Type B pancreatic cell (in vitro differentiated cells): ENCODE measurements at regions not wholly inside any gene's neighbourhood (a gene's known extent, or its start where the extent isn't known, plus 50 kb on each side); places are given as distances from the start of the nearest gene placed in this dataset.

Source experiments
- DNase-seq: peaks from one replicate; pipeline ENCODE4 v3.0.0; 2021; ENCODE audit warnings: mixed read lengths; ENCODE audit not compliant: unreplicated experiment; ENCODE audit errors: extremely low spot score
- H3K27ac Mint-ChIP-seq: 2 replicates; pipeline ENCODE4 v1.8.0; 2021; ENCODE audit warnings: mild to moderate bottlenecking, mixed read lengths
- H3K27me3 Mint-ChIP-seq: 2 replicates; pipeline ENCODE4 v1.8.0; 2021; ENCODE audit warnings: mixed read lengths
- H3K36me3 Mint-ChIP-seq: 2 replicates; pipeline ENCODE4 v1.8.0; 2021; ENCODE audit warnings: mixed read lengths
- H3K4me1 Mint-ChIP-seq: one replicate; pipeline ENCODE4 v1.8.0; 2021; ENCODE audit warnings: mixed read lengths; ENCODE audit not compliant: unreplicated experiment
- H3K4me3 Mint-ChIP-seq: 2 replicates; pipeline ENCODE4 v1.8.0; 2021; ENCODE audit warnings: mild to moderate bottlenecking, mixed read lengths
- H3K9me3 Mint-ChIP-seq: 2 replicates; pipeline ENCODE4 v1.8.0; 2021; ENCODE audit warnings: mixed read lengths
- TF ChIP-seq, protein P1 (sequence below): fragments of 200-600 bp; sonication (generic); conservative IDR thresholded peaks from 2 replicates; pipeline ENCODE4 v1.5.0; 2021; ENCODE audit warnings: antibody characterized with exemption, mild to moderate bottlenecking

DNA sequence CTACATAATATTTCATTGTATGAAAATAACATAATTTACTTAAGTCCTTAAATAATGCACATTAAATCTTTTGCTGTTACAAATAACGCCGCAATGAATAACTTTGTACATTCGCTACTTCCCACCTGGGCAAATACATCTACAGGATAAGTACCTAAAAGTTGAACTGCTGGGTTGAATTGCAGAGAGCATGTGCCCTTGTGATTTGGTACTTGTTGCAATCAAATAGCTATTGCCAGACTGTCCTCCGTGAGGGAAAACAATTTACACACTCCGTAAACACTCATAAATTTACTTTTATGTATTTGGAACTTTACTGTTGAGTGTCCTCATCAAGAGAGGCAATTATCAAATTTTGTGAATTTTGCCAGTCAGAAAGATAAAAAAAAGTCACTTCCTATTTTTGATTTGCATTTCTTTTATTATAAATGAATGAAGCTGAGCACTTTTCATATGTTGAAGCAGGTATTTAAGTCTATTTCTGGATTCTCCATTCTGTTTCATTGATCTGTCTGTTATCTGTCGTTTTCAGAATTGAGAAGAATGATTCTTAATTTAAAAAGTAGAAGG, 140.8 kb upstream of the SERTAD2 start:
- Mint-ChIP-seq H3K36me3 (no peaks in the 10 kb centered on the region), H3K27ac (no peak overlapping the region), H3K9me3 (no peaks in the 10 kb centered on the region), H3K4me1 (peaks cover 26% of the 10 kb centered on the region), H3K4me3 (no peak overlapping the region), H3K27me3 (no peaks in the 10 kb centered on the region)
- no peak for DNase-seq
- TF ChIP-seq, protein P1, sequence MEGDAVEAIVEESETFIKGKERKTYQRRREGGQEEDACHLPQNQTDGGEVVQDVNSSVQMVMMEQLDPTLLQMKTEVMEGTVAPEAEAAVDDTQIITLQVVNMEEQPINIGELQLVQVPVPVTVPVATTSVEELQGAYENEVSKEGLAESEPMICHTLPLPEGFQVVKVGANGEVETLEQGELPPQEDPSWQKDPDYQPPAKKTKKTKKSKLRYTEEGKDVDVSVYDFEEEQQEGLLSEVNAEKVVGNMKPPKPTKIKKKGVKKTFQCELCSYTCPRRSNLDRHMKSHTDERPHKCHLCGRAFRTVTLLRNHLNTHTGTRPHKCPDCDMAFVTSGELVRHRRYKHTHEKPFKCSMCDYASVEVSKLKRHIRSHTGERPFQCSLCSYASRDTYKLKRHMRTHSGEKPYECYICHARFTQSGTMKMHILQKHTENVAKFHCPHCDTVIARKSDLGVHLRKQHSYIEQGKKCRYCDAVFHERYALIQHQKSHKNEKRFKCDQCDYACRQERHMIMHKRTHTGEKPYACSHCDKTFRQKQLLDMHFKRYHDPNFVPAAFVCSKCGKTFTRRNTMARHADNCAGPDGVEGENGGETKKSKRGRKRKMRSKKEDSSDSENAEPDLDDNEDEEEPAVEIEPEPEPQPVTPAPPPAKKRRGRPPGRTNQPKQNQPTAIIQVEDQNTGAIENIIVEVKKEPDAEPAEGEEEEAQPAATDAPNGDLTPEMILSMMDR: no peak

DNA sequence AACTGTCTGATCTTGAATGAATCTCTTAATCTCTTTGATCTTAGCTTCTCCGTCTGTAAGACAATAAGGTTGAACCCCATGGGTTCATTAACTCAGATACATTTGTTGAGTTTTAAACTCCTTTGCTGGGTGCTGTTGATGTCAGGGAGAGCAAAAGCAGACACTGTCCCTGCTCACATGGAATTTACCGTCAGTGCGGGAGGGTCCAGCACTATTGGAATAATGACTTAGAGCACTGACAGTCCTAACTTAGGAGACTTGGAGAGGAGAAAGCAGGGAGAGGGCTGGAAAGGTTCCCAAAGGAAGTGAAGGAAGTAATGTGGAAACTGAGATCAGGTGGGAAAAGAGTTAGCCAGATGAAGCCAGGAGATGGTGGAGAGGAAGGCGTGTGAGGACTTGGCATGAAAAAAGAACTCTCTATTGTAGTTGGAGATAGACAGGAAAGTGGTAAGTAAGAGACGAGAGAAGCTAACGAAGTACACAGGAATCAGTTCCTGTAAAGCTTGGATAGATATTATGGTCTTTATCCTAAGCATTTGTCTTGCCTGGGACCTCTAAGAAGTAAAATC, 141.4 kb upstream of the SERTAD2 start:
- no peaks in the 10 kb centered on the region for H3K36me3 Mint-ChIP-seq
- H3K27me3 Mint-ChIP-seq: no peaks in the 10 kb centered on the region
- H3K4me3 Mint-ChIP-seq: no peak overlapping the region
- H3K9me3 Mint-ChIP-seq: no peaks in the 10 kb centered on the region
- peaks cover 20% of the 10 kb centered on the region for H3K4me1 Mint-ChIP-seq
- TF ChIP-seq, protein P1: no peak
- no peak overlapping the region for H3K27ac Mint-ChIP-seq
- DNase-seq: no peak

DNA sequence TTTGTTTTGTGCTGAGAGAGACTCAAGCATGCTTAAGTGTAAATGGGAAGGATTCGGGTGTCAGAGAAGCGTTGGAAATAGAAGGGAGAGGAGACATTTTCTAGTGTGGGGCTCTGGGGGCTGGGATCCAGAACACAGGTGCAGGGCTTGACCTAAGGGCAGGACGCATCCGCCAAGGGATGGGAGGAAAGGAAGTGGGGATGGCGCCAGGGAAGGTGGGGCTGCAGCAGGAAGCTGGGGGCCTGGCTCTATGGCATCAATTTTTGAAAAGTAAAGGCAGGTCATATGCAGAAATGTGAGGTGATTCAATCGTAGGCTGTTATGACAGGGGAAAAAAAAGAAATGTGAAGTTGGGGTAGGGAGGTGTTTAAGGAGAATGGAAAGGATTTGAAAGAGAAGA, 143.2 kb upstream of the SERTAD2 start:
- TF ChIP-seq, protein P1: no peak
- DNase-seq: no peak
- Mint-ChIP-seq H3K9me3 (no peaks in the 10 kb centered on the region), H3K36me3 (no peaks in the 10 kb centered on the region), H3K4me3 (no peak overlapping the region), H3K27me3 (no peaks in the 10 kb centered on the region), H3K4me1 (peaks cover 18% of the 10 kb centered on the region), H3K27ac (no peak overlapping the region)

DNA sequence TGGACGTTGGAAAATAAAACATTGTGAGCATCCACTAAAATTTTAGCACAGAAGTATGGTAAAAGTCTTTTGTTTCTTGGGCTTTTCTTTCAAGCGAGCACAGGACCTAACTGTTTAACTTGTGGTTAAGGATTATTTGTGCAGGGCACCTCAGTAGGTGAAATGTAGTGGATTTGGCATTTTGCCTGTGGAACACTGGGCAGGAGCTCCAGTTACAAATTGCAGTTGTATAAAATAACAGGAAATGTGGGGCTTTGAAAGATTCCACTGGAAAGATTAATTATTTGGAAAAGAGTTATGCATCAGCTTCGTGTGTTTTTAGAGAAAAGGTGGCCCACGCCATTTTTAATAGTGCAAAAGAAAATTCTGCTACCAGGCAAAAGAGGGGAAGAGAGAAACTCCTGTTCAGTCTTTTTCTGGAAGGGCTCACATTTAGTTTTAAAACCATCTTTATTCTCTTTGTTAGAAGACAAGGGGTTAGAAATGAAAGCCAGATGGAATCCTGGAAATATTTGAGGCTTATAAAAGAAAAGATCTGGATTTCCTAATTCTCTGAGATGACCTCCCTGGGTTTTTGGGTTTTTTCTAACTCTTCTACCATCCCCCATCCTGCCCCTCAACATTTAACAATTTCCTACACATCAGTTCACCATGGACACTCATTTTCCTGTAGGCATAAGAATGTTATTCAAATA, 144.3 kb upstream of the SERTAD2 start:
- DNase-seq: no peak
- H3K36me3 Mint-ChIP-seq: no peaks in the 10 kb centered on the region
- peak overlapping the region; percentile 46 for H3K4me3 Mint-ChIP-seq
- TF ChIP-seq, protein P1: no peak
- peak overlapping the region; percentile 55 for H3K27ac Mint-ChIP-seq
- H3K4me1 Mint-ChIP-seq: peaks cover 18% of the 10 kb centered on the region
- H3K27me3 Mint-ChIP-seq: no peaks in the 10 kb centered on the region
- no peaks in the 10 kb centered on the region for H3K9me3 Mint-ChIP-seq

DNA sequence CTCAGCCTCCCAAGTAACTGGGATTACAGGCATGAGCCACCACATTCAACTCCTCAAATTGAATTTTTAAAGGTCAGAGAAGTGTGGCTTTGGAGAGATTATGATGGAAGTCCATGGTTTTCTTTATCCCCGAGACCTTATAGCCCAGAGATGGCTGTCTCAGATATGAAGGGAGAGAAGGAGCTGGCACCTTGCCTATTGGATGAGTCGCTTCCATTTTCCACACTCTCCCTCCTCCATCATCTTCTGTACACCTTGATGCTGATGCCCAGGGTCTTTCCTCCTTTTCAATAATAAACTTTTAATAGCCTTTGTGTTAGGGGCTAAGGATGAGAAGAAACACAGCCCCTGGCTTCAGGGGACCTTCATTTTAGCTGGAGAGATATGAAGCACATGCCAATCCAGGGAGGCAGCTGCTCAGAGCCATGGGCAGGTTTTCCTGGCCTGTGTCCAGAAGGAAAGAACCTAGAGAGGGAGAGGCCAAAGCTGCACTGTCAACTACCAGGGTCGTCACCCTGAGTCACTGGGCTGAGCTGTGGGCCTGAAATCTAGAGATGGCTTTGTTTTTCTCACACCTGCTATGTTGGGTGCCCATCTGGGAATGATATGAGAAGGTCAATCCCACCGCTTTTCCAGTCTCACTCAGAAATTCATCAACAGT, 146.0 kb upstream of the SERTAD2 start:
- TF ChIP-seq, protein P1: no peak
- Mint-ChIP-seq H3K4me1 (peaks cover 18% of the 10 kb centered on the region), H3K27me3 (no peaks in the 10 kb centered on the region), H3K36me3 (no peaks in the 10 kb centered on the region), H3K9me3 (no peaks in the 10 kb centered on the region), H3K4me3 (no peak overlapping the region), H3K27ac (no peak overlapping the region)
- no peak for DNase-seq
